ENCODE measurements at regions not wholly inside any gene's neighbourhood (a gene's known extent, or its start where the extent isn't known, plus 50 kb on each side); places are given as distances from the start of the nearest gene placed in this dataset.

GRCh38 chr5:24385617-24386016, 259.2 kb downstream of the CDH10 start:
- DNase-seq, result no peak

- DNase-seq, result no peak
These were observed 256.3 kb downstream of the CDH10 start for GRCh38 chr5:24388448-24388847.

- DNase-seq, result no peak
These were observed 254.8 kb downstream of the CDH10 start for GRCh38 chr5:24389968-24390367.

- DNase-seq, result no peak
These were observed 253.0 kb downstream of the CDH10 start for GRCh38 chr5:24391816-24392215.

DNA sequence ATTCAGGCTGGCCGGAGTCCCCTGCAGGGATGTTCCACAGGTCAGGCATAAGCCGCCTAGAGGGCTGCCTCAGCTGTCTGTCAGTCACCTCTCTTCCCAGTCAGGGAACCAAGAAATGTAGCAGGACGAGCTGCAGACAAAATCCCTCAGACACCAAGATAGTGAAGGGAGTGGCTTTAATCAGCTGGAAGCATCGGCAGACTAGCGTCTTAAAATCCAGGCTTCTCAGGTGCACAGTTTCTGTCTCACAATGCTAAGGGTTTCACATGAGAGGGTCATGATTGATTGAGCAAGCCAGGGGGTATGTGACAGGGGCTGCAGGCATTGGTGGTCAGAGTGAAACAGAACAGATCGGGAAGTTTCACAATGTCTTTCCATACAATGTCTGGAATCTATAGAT, 247.2 kb downstream of the CDH10 start:
- no peak for DNase-seq

GRCh38 chr5:24401773-24402172, 243.0 kb downstream of the CDH10 start:
- no peak for DNase-seq

- DNase-seq, result no peak
These were observed 237.3 kb downstream of the CDH10 start for GRCh38 chr5:24407466-24407865.

DNA sequence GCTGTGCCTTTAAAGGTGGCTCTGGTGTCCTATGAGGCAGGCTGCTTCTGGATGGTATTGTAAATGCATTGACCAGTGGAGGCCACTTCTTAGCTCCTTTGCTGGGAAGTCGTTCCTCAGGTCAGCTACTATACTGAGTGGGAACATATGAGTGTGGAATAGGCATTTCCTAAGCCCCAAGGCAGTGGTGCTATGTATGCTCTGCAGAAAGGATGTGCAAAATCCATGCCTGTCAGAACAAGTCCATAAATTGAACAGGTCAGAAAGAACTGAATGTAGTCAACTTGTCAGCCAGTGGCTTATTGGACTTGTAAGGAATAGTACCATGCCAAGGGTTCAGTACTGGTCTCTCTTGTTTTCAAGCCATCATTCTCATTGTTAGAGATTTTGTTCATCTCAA, 216.4 kb downstream of the CDH10 start:
- DNase-seq, result no peak

DNA sequence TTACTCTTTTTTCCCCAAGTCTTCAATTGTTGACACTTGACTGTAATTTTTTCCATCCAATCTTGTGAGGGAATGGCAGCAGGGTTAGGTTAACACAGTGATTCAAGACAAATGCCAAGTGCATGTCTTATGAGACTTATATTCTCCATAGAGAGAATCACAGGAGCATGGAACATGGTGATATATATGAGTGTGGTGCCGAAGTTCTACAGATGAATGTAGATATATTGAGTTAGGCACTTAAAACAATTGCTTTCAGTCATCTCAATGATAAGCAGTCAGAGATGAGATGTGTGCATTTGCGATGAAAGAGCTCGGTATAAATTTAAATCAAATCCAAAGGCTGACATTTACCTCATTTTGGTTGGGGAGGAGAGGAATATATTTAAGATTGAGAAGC, 211.2 kb downstream of the CDH10 start:
- DNase-seq, result no peak
